ENCODE measurements at regions not wholly inside any gene's neighbourhood (a gene's known extent, or its start where the extent isn't known, plus 50 kb on each side); places are given as distances from the start of the nearest gene placed in this dataset.

DNA sequence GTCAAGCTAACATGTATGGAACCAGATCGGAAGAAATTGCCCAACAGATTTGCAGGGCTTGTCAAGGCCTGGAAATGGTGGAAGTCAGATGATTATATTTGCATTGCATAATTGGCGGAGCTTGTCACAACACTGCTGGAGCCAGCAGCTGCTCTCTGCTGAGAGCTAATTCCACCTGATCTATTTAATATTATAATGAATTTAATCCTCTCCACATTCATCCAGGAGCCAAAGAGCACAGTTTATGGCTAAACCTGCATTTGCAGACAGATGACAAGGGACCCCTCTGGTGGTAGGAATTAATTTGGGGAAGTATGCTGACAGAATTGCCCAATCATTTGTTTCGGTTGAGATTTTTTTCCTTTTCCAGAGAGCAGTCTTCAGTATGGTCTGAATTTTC is 730.2 kb downstream of the TUSC7 start:
- Mint-ChIP-seq H3K4me1 (ENCODE audit: low read depth, unreplicated experiment) (peaks cover 10% of the 10 kb centered on the region), H3K36me3 (ENCODE audit: insufficient read depth, unreplicated experiment) (no peaks in the 10 kb centered on the region), H3K4me3 (ENCODE audit: low read depth, unreplicated experiment) (no peak overlapping the region), H3K27me3 (ENCODE audit: unreplicated experiment) (no peaks in the 10 kb centered on the region), H3K27ac (ENCODE audit: unreplicated experiment) (no peak overlapping the region), H3K9me3 (ENCODE audit: low read depth, unreplicated experiment) (no peaks in the 10 kb centered on the region)
- CTCF ChIA-PET = interaction anchor here (0.7 kb wide), 1 partner anchor 279 kb away, joined by 3 read pairs; no protein-coding TSS in a partner anchor
- no TSS peak for BruUV-seq (replicated peaks)
- intact Hi-C loops (cut with micrococcal nuclease; ENCODE audit: unreplicated experiment) = no loop called here
- TF ChIP-seq, protein P1, sequence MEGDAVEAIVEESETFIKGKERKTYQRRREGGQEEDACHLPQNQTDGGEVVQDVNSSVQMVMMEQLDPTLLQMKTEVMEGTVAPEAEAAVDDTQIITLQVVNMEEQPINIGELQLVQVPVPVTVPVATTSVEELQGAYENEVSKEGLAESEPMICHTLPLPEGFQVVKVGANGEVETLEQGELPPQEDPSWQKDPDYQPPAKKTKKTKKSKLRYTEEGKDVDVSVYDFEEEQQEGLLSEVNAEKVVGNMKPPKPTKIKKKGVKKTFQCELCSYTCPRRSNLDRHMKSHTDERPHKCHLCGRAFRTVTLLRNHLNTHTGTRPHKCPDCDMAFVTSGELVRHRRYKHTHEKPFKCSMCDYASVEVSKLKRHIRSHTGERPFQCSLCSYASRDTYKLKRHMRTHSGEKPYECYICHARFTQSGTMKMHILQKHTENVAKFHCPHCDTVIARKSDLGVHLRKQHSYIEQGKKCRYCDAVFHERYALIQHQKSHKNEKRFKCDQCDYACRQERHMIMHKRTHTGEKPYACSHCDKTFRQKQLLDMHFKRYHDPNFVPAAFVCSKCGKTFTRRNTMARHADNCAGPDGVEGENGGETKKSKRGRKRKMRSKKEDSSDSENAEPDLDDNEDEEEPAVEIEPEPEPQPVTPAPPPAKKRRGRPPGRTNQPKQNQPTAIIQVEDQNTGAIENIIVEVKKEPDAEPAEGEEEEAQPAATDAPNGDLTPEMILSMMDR (IDR thresholded peaks at IDR 0.05; ENCODE audit: unreplicated experiment) = peak; percentile 24
- peak; percentile 24 for DNase-seq

DNA sequence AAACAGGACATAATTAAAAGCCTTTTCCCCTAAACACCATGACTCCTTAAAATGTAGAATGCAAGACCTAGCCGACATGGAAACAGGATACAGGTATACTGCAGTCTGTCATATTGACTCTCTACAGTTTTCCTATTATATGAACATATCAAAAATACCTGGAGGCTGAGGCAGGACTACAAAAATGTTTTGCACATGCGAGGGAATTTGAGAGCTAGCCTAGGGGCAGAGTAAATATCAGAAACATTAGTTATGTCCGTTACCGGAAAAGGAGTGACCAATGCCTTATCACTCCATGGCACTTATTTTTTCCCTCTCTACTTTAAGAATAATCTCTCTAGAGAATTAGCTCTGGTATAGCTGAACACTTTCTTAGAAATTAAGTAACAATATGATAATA is 732.3 kb downstream of the TUSC7 start:
- no peak for DNase-seq
- intact Hi-C loops (cut with micrococcal nuclease; ENCODE audit: unreplicated experiment) = no loop called here
- no TSS peak for BruUV-seq (replicated peaks)
- CTCF ChIA-PET = no interaction called here
- peaks cover 10% of the 10 kb centered on the region for H3K4me1 Mint-ChIP-seq (ENCODE audit: low read depth, unreplicated experiment)
- H3K27ac Mint-ChIP-seq (ENCODE audit: unreplicated experiment) = no peak overlapping the region
- TF ChIP-seq, protein P1 (IDR thresholded peaks at IDR 0.05; ENCODE audit: unreplicated experiment) = no peak
- H3K36me3 Mint-ChIP-seq (ENCODE audit: insufficient read depth, unreplicated experiment) = no peaks in the 10 kb centered on the region
- H3K9me3 Mint-ChIP-seq (ENCODE audit: low read depth, unreplicated experiment) = no peaks in the 10 kb centered on the region
- no peaks in the 10 kb centered on the region for H3K27me3 Mint-ChIP-seq (ENCODE audit: unreplicated experiment)
- H3K4me3 Mint-ChIP-seq (ENCODE audit: low read depth, unreplicated experiment) = no peak overlapping the region

DNA sequence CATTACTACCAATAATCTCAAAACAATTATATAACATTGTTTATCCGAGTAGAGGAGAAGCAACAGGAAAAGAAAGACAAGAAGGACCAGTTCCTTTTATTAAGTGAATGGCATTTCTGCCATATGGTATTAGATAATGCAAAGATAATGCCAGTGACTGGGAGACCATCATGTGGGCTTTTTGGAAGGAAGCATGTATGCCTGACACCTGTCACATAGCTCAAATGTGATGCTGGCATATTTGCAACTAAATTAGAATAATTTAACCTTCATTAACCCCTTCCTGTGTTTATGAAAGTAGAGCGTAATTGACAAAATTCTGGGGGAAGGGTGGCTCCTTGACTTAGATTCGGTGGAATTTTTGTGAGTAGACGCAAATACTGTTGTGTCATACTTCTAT is 733.0 kb downstream of the TUSC7 start:
- DNase-seq = no peak
- Mint-ChIP-seq H3K9me3 (ENCODE audit: low read depth, unreplicated experiment) (no peaks in the 10 kb centered on the region), H3K4me3 (ENCODE audit: low read depth, unreplicated experiment) (no peak overlapping the region), H3K4me1 (ENCODE audit: low read depth, unreplicated experiment) (peaks cover 10% of the 10 kb centered on the region), H3K27me3 (ENCODE audit: unreplicated experiment) (no peaks in the 10 kb centered on the region), H3K27ac (ENCODE audit: unreplicated experiment) (no peak overlapping the region), H3K36me3 (ENCODE audit: insufficient read depth, unreplicated experiment) (no peaks in the 10 kb centered on the region)
- CTCF ChIA-PET = no interaction called here
- no TSS peak for BruUV-seq (replicated peaks)
- intact Hi-C loops (cut with micrococcal nuclease; ENCODE audit: unreplicated experiment) = no loop called here
- TF ChIP-seq, protein P1 (IDR thresholded peaks at IDR 0.05; ENCODE audit: unreplicated experiment) = no peak

- TF ChIP-seq, protein P1 (IDR thresholded peaks at IDR 0.05; ENCODE audit: unreplicated experiment) = no peak
- Mint-ChIP-seq H3K4me3 (ENCODE audit: low read depth, unreplicated experiment) (no peak overlapping the region), H3K27me3 (ENCODE audit: unreplicated experiment) (no peaks in the 10 kb centered on the region), H3K27ac (ENCODE audit: unreplicated experiment) (no peak overlapping the region), H3K9me3 (ENCODE audit: low read depth, unreplicated experiment) (no peaks in the 10 kb centered on the region), H3K36me3 (ENCODE audit: insufficient read depth, unreplicated experiment) (no peaks in the 10 kb centered on the region), H3K4me1 (ENCODE audit: low read depth, unreplicated experiment) (peaks cover 10% of the 10 kb centered on the region)
- BruUV-seq (replicated peaks) = no TSS peak
- intact Hi-C loops (cut with micrococcal nuclease; ENCODE audit: unreplicated experiment) = no loop called here
- DNase-seq = no peak
- CTCF ChIA-PET = no interaction called here
These were observed 733.4 kb downstream of the TUSC7 start for GRCh38 chr3:117443014-117443413.
